GM18867 (cell line): ENCODE measurements at regions not wholly inside any gene's neighbourhood (a gene's known extent, or its start where the extent isn't known, plus 50 kb on each side); places are given as distances from the start of the nearest gene placed in this dataset.

Experiments used
- ATAC-seq: cut with Tn5 transposase; IDR thresholded peaks from one replicate; pipeline ENCODE4 v1.9.1; 2021; ENCODE audit warnings: mild to moderate bottlenecking, moderate library complexity; ENCODE audit not compliant: unreplicated experiment

DNA sequence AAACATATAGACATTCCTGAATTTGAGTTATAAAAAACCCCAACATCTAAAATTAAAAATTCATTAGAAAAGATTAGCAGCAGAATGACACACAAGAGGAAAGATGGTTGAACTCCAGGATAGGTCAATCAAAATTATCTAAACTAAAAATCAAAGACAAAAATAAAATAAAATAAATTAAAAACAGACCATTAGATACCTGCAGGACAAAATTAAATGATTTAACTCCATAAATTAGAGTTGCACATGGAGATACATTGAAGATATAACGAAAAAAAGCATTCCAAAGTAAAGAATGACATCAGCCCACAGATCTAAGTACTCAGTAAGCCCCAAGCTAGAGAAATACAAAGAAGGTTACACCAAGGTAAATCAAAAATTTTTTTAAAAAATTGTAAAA, 226.1 kb upstream of the SORCS1 start:
- ATAC-seq = no peak

DNA sequence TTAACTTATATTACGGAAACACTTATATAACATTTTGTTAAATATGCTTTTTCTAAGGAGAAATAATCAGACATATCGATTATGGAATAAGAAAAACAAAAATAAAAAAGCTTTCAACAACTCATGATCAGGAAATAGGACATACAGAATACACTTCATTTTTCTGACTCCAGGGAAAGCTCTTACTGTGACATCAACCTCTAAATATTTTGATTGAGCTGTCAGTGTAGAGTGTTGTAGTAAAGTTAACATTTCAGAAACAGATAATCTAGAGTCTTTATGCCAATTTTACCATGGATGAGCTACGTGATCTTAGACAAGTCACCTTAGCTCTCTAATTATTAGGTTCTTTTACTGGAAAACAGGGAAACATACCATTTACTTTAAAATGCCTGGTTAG, 218.9 kb upstream of the SORCS1 start:
- ATAC-seq = no peak

DNA sequence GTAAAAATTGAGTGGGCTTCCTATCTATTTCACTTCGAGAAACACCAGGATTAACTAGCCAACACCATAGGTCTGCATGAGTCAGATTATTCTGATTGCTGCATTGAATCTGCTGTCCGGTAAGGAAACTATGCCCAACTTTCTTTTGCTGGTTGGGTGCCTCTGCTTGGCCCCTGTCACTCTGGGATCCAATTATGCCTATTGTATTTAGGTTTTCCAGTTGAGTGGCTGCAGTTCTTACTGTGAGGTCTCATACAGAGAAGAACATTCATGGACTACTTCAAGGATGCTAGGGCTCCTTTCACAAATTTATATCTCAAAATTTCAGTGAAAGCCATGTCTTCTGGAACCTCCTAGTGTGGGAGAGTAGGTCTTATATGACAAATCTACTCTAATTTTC, 215.1 kb upstream of the SORCS1 start:
- ATAC-seq = no peak

DNA sequence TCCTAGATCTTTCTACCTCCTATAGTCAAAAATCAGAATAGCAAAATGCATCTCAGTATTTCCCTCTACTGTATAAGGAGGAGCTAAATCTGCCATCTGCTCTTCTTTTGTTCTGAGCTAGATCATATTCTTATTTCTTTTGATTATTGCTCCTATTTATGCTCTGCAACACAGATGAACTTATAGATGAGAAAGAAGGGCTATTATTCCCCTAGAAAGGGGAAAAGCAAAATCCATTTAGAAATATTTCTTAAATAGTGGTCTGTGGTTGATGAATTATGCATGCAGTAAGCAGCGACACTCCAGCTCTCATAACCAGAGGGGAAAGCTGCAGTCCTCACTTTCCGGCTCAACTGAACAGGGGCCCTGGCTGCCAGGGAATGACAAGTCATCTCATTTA, 207.3 kb upstream of the SORCS1 start:
- ATAC-seq = no peak

DNA sequence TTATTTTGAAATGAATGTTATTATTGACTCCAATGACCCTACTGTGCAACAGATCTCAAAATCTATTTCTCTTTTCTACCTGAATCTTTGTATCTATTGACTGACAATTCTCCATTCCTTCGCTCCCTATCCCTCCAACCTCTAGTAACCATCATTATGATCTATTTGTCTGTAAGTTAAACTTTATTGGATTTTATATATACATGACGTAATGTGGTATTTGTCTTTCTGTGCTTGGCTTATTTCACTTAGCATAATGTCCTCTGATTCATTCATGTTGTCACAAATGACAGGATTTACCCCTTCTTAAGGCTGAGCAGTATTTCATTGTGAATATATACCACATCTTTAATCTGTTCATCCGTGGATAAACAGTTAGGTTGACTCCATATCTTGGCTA, 200.4 kb upstream of the SORCS1 start:
- no peak for ATAC-seq

DNA sequence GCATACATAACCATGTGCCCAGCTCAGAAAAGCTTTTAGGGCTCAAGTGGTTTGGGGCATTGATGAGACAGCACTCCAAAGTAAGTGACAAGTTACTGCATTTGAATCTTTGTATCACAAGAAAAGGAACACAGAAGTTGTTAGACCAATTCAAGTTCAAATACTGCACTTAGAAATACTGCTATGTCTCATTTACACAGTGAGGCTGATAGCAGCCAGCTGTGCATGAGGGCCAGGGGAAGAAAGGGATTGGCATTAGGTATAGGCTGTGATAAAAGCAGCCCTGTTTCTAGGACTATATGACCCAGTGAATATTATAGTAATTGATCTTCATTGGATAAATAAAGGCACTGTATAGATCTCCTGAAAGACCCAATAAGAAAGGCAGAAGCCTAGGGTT, 197.8 kb upstream of the SORCS1 start:
- no peak for ATAC-seq

DNA sequence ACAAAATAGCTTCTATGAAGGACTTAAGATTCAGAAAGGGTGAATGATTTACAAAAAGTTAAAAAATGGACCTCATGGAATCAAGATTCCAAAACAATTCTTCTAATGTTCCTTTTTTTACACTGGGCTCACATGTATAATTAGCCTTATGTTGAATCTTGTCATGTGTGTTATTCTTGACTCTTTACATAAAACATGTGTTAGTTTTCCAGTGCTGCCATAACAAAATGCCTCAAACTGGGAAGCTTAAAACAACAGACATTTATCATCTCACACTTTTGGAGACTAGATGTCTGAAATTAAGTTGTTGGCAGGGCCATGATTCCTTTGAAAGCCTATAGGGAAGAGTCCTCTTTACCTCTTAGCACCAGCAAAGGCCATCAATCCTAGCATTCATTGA, 192.5 kb upstream of the SORCS1 start:
- ATAC-seq = no peak

DNA sequence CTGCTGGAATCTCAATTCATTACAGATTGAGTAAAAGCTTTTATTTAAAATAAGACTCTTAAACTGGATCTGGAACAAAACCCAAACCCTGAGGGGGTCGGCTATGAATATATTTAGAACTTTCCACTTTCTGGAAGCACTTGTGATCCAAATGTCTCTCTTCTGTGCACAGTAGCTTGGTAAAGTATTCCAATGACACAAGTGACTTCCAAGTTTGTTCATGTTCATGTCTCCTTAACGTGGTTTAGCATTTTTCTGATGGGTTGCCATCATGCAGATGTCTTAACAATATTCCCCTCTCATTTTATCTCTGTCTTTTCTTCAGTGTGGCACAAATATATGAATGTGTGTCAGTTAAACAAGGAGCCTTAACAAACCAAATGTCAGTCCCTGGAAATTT, 191.9 kb upstream of the SORCS1 start:
- ATAC-seq = no peak

DNA sequence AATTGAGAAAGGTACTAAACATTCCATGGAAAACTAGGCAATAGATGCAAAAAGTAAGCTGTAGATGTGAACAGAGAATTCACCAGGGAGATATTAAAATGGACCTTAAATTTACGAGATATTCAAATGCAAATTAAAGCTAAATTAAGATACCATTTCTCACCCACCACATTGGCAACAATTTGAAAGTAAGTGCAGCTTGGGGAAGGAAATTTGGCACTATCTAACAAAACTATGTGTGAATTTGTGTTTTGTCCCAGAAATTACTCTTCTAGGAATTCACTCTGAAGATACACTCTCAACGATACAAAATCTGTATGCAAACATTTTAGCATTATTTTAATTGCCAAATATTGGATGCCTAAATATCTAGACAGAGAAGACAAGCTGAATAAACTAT, 178.2 kb upstream of the SORCS1 start:
- no peak for ATAC-seq

DNA sequence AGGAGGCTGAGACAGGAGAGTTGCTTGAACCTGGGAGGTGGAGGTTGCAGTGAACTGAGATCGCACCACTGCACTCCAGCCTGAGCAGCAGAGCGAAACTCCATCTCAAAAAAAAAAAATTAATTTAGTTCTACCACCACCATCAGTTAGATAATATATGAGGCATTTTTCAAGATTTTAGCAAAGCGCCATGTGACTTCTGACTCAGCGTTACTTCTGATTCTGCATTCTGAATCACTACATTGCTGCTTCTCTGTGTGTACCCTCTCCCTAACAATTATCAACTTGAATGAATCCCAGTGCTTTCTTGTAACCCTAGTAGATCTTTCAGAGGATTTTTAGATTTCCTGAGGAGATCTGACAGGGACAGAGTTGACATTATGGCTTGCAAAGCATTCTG, 176.8 kb upstream of the SORCS1 start:
- no peak for ATAC-seq

DNA sequence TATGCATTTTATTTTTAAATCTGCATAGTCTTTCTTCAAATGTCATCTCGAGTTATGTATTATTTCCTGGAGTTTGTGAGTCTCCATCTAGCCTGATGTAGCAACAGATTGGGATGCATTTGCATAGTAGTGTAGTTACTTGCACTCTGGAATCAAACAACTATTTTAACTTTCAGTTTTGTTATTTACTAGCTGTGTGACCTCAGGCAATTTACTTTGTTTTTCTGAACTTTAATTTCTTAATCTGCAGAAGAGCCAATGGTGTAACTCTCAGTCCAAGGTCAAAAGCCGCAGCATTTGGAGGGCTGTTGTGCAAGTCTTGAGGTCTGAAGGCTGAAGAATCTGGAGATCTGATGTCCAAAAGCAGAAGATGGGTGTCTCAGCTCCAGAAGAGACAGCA, 175.8 kb upstream of the SORCS1 start:
- no peak for ATAC-seq

DNA sequence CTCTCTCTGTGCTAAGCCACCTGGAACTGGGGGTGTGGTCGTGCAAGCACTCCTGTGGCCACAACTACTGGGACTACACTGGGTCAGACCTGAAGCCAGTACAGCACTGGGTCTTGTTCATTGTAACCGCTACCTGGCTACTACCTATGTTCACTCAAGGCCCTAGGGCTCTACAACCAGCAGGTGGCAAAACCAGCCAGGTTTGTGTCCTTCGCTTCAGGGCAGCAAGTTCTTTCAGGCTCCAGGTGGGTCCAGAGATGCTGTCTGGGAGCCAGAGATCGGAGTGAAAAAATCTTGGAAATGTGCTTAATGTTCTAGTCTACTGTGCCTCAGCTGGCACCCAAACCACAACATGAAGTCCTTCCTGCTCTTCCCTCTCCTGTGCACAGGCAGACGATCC, 171.6 kb upstream of the SORCS1 start:
- ATAC-seq = no peak

DNA sequence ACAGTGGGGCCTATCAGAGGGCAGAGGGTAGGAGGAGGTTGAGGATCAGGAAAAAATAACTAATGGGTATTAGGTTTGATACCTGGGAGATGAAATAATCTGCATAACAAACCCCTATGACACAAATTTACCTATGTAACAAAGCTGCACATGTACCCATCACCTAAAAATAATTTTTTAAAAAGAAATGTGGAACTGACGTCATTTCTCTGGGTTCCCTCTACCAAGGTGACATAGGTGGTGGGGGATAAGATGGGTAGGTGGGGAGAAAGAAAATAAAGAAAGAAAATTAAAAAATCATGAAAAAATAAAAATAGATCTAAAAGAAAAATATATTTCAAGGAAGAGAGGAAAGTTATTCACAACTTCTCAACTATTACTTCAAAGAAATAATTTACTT, 153.1 kb upstream of the SORCS1 start:
- no peak for ATAC-seq

DNA sequence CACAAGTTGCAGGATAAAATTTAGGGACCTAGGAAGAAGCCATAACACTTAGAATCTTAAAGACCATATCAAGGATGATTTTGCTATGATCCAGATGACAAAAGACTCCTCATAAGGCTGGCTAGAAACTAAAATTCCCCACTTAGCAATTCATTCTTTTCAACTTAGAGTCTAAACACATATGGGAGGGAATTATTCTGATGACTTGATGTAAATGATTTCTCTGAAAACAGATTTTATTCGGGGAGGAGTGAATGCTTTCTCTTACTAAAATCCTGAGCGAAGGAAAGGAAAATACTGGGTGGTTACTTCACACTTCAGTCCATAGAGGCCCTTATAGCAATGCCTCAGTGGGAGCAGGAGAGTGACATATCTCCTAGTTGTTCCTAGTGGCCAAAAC, 138.7 kb upstream of the SORCS1 start:
- ATAC-seq = no peak

DNA sequence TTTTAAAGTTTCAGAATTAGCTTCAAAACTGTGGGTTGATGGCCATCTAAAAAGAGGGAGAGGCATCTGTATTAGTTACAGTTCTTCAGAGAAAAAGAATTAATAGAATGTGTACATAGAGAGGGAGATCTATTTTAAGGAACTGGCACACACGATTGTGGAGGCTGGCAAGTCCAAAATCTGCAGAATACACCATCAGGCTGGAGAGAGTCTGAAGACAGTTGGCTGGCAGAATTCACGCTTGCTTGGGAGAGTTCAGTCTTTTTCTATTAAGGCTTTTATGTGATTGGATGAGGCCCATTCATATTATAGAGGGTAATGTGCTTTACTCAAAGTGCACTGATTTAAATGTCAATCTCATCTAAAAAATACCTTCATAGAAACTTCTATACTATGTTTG, 135.1 kb upstream of the SORCS1 start:
- ATAC-seq = no peak

DNA sequence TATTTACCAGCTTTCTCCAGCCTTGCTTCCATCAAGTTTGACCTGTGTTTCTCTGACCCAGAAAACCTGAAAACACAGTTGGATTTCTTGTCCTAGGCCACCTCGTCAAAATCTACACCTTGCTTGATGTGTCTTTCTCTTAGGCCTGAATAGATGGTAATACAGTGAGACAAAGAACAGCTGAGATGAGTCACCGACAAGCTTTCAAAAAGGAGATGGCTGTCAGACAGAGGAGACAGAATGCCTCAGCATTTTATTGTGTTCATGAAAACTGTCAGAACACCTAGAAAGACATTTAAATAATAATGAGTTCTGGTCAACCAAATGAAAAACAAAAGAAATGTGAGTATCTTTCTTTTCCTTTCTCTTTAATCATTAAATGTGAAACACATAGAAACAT, 119.7 kb upstream of the SORCS1 start:
- ATAC-seq = no peak

DNA sequence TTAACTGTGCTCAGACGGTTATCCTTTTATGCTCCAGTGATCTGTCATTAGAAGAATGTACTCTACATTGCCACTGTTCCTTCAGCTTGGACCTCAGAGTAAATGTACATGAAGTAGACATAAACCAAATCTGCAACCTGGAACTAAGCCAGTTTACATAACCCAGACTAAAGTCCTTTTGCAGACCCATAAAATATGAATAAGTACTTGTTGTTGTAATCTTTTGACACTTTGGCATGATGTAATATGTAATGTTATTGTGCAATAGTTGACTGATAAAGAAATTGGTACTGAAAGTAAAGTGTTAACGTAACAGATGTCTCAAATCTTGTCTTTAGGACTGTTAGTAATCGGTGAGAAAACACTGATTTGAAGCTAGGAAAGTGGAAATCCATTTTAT, 115.8 kb upstream of the SORCS1 start:
- no peak for ATAC-seq

DNA sequence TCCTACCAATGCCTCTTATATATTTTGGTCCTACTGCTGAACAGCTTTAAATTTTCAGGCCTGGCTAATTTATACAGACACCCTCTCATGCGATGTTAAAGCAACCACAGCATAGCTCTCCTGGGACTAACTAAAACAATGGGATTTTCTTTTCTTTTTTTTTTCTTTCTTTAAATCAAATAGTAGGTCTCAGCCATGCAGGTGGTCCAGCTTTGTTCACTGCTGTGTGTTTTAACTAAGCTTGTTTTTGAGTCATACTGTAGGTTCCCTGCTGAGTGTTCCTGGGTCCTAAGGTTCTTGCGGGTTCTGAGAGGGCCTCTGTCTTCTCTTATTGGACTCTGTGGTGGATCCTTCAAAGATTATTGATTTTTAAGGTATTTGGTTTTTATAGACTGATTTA, 113.1 kb upstream of the SORCS1 start:
- no peak for ATAC-seq

DNA sequence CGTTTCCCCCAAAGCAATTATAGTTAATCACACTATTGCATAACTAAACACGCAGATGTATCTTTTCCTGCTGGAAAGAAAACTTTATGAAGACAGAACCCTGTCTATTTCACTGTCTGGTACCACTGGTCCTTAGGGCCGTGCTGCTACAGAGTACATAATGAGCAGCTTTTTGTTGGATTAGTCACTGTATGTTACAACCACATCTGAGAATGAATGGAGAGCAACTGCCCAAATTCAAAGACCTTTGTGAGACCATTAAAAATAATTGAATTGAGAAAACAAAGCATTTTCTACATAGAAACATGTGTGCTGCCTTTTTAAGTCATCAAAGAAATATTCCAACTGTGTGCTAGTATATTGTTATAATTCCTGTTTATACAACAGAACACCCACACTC, 111.3 kb upstream of the SORCS1 start:
- ATAC-seq = no peak

DNA sequence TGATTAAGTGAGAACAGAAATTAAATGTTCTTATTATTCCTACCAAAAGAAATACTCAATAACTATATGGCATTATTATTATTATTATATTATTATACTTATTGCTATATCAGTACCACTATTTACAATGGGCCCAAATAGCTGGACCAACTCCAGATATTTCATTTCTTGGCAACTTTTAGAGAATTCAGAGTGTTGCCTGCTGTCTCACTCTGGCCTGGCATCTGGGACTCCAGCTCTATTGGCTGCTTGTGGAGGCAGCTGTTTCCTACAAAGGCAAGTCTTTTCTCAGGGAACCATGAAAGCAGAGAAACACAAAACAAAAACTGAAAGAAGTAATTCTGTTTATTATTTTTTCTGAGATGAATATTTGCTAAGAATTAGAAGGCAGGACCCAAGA, 105.1 kb upstream of the SORCS1 start:
- no peak for ATAC-seq

DNA sequence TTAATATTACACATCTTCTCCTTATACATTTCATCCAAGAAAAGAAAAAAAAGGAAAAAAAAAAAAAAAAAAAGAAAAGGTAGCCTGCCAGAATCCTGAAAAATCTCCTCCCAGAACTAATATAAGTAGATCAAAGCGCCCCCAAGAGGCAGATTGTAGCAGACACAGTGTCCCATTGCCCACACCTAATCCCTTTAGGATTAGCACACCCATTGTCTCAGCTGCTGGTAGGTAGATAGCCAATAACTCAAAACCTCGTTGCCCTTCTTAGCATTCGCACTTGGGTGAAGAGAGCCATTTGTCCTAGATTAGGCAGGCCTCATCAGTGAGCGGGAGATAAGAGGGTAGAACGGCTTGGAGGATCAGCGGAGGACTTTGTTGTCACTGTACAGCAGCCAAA, 100.2 kb upstream of the SORCS1 start:
- ATAC-seq = no peak

DNA sequence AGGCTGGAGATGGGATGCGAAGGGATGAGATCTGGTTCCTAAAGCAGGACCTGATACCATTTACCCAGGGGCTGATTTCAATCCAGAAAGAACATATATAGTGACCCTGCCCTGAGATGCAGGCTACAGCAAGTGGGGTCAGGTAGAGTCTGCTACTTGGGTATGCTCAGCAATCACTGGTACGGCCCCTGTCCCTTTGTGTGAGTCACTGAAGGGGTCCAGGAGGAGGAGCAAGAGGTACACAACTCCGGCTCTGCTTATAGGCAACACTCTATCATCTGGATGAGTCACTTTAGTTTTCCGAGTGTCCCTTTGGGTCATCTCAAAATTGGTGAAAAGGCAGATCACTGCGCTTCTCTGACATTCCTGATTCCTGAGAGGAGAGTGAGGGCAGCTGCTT, 79.6 kb upstream of the SORCS1 start:
- no peak for ATAC-seq

DNA sequence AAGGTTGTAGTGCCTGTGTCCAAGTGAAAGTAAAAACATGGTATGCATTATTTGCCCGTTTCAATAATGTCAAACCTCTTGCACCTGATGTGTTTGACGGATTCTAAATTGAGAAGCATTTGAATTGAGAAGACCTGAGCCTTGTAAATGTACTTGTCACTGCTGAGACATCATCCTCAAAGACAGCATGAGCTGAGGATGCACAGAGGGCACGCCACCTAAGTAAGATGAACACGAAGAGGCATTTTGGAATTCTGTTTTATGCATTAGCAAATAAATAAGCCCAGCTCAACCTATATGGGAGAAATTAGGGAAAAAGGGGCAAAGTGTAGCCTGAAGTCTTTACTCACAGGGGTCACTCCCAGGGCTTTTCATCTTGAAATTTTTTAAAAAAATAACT, 73.8 kb upstream of the SORCS1 start:
- ATAC-seq = no peak

DNA sequence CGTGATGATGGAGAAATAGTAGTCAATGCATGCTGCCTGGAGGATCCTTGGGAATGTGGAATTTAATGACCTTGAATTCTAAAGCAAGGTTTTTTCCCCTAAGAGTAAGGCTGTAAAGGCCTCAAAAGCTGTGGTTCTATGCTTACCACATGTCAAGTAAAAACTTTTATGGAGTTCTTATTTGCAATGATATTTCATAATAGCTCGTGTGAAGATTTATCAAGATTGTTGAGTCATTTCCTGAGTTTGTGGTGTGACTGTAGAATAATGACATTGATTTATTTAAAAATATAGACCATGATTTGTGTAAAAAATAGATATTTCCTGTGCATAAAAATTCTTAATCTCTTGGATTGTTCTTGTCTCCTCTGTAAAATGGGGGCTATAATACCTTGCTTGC, 67.5 kb upstream of the SORCS1 start:
- ATAC-seq = no peak
